SK-N-SH (cell line): ENCODE measurements at regions not wholly inside any gene's neighbourhood (a gene's known extent, or its start where the extent isn't known, plus 50 kb on each side); places are given as distances from the start of the nearest gene placed in this dataset.

Source experiments
- CTCF ChIA-PET: fragments of 300-600, 350-600 bp; formaldehyde crosslinking; extraction: SDS; loops from one replicate; lab custom pipeline; 2021; lab: Yijun Ruan, JAX
- POLR2A ChIA-PET: fragments of 350-600 bp; sonication (Branson Sonifier 250); formaldehyde crosslinking; extraction: SDS; loops from one replicate; lab custom pipeline; 2020; ENCODE audit warnings: antibody characterized with exemption, inconsistent platforms; lab: Yijun Ruan, JAX
- DNase-seq: peaks from one replicate; pipeline ENCODE4 v3.0.0; 2012
- H2AFZ ChIP-seq: fragments of 200-600 bp; sonication (generic); 2 replicates; pipeline ENCODE4 v1.8.1; 2016; ENCODE audit warnings: antibody characterized with exemption, mild to moderate bottlenecking, low read depth
- H3F3A ChIP-seq: fragments of 200-600 bp; sonication (generic); replicated peaks from 2 replicates; pipeline ENCODE3; 2016; ENCODE audit warnings: antibody characterized with exemption, mild to moderate bottlenecking; ENCODE audit not compliant: insufficient read depth
- H3K27ac ChIP-seq, 2 experiments: fragments of 200-500 bp in 1 of 2; fragments of 200-600 bp in 1 of 2; sonication (Bioruptor generic) in 1 of 2; sonication (generic), shearing (Covaris generic) in 1 of 2; 2 replicates each; pipeline versions ENCODE4 v1.5.1 to v1.6.1; 2014 to 2016; ENCODE audit warnings: low read depth in 2 of 2, inconsistent platforms in 1 of 2, low read length in 1 of 2, mild to moderate bottlenecking in 1 of 2, mixed read lengths in 1 of 2
- H3K27me3 ChIP-seq: fragments of 200-600 bp; sonication (generic), shearing (Covaris generic); 2 replicates; pipeline ENCODE4 v1.6.1; 2016; ENCODE audit warnings: mixed run types; ENCODE audit not compliant: insufficient read depth
- H3K36me3 ChIP-seq, 2 experiments: fragments of 200-500 bp in 1 of 2; fragments of 200-600 bp in 1 of 2; sonication (Bioruptor generic) in 1 of 2; sonication (generic) in 1 of 2; replicated peaks in 1 of 2; 2 replicates each; pipeline versions ENCODE3 to v1.5.1; 2014 to 2016; ENCODE audit warnings: low read length in 1 of 2, mild to moderate bottlenecking in 1 of 2; ENCODE audit not compliant: insufficient read depth in 2 of 2, control insufficient read depth in 1 of 2
- H3K4me1 ChIP-seq, 2 experiments: fragments of 200-500 bp in 1 of 2; fragments of 200-600 bp in 1 of 2; sonication (Bioruptor generic) in 1 of 2; sonication (generic), shearing (Covaris generic) in 1 of 2; 2 replicates each; pipeline versions ENCODE4 v1.5.1 to v1.6.1; 2014 to 2016; ENCODE audit warnings: low read depth in 1 of 2, low read length in 1 of 2, mixed run types in 1 of 2; ENCODE audit not compliant: insufficient read depth in 2 of 2, control insufficient read depth in 1 of 2
- H3K4me2 ChIP-seq: fragments of 200-600 bp; sonication (generic), shearing (Covaris generic); 2 replicates; pipeline ENCODE4 v1.6.1; 2017; ENCODE audit warnings: mixed run types
- H3K4me3 ChIP-seq, 2 experiments: fragments of 200-500 bp in 1 of 2; fragments of 200-600 bp in 1 of 2; sonication (Bioruptor generic) in 1 of 2; sonication (generic), shearing (Covaris generic) in 1 of 2; 2 replicates each; pipeline versions ENCODE4 v1.5.1 to v1.8.1; 2014 to 2016; ENCODE audit warnings: low read depth in 2 of 2, inconsistent platforms in 1 of 2, low read length in 1 of 2, mild to moderate bottlenecking in 1 of 2, mixed read lengths in 1 of 2, moderate library complexity in 1 of 2
- H3K79me2 ChIP-seq: fragments of 200-600 bp; sonication (generic); 2 replicates; pipeline ENCODE4 v1.8.1; 2017; ENCODE audit warnings: mild to moderate bottlenecking; ENCODE audit not compliant: insufficient read depth
- H3K9ac ChIP-seq: fragments of 200-600 bp; sonication (generic); 2 replicates; pipeline ENCODE4 v1.6.1; 2017; ENCODE audit warnings: mixed run types
- H3K9me2 ChIP-seq: fragments of 200-600 bp; sonication (generic); 2 replicates; pipeline ENCODE4 v1.6.1; 2017; ENCODE audit warnings: mixed run types
- H3K9me3 ChIP-seq: fragments of 200-600 bp; sonication (generic); 2 replicates; pipeline ENCODE4 v1.6.1; 2017; ENCODE audit warnings: mixed run types, mild to moderate bottlenecking, moderate library complexity
- H4K20me1 ChIP-seq: fragments of 200-600 bp; sonication (generic); 2 replicates; pipeline ENCODE4 v1.6.1; 2017; ENCODE audit warnings: mild to moderate bottlenecking, mixed run types; ENCODE audit not compliant: insufficient read depth
- ELF1 ChIP-seq: IDR thresholded peaks from 2 replicates; pipeline ENCODE4 v1.4.0; 2012
- EP300 ChIP-seq, 2 experiments: IDR thresholded peaks; 2 replicates each; pipeline versions ENCODE4 v1.4.0 to v1.6.1; 2012; ENCODE audit warnings: borderline replicate concordance in 1 of 2, low read depth in 1 of 2, low read length in 1 of 2
- EZH2phosphoT487 ChIP-seq: fragments of 200-600 bp; sonication (generic); IDR thresholded peaks from 2 replicates; pipeline ENCODE4 v1.6.1; 2017; ENCODE audit warnings: low read depth, mixed run types, mild to moderate bottlenecking, antibody characterized with exemption, moderate library complexity, borderline replicate concordance
- GABPA ChIP-seq: IDR thresholded peaks from 2 replicates; pipeline ENCODE4 v1.4.0; 2012; ENCODE audit warnings: low read depth, mild to moderate bottlenecking
- GATA2 ChIP-seq: sonication (generic); formaldehyde crosslinking; IDR thresholded peaks from 2 replicates; pipeline ENCODE4 v1.5.0; 2020; ENCODE audit warnings: mild to moderate bottlenecking, missing genetic modification reagents
- MEF2A ChIP-seq: IDR thresholded peaks from 2 replicates; pipeline ENCODE4 v1.4.0; 2012; ENCODE audit warnings: low read depth, borderline replicate concordance
- MXI1 ChIP-seq: IDR thresholded peaks from 2 replicates; pipeline ENCODE4 v1.6.1; 2012; ENCODE audit warnings: mild to moderate bottlenecking, low read depth, low read length, improper control_type of control experiment
- NRF1 ChIP-seq: IDR thresholded peaks from 2 replicates; pipeline ENCODE4 v1.6.1; 2012; ENCODE audit warnings: low read depth, mild to moderate bottlenecking, low read length
- PBX3 ChIP-seq: IDR thresholded peaks from 2 replicates; pipeline ENCODE4; 2012
- REST ChIP-seq: IDR thresholded peaks from 2 replicates; pipeline ENCODE4 v1.6.1; 2012; ENCODE audit warnings: mild to moderate bottlenecking, low read depth, low read length, moderate library complexity
- RXRA ChIP-seq: IDR thresholded peaks from 2 replicates; pipeline ENCODE4 v1.4.0; 2012; ENCODE audit warnings: low read depth, mild to moderate bottlenecking, borderline replicate concordance
- SIN3A ChIP-seq: IDR thresholded peaks from 2 replicates; pipeline ENCODE4 v1.6.1; 2012; ENCODE audit warnings: low read depth, mild to moderate bottlenecking, low read length, moderate library complexity, borderline replicate concordance
- SMC3 ChIP-seq: IDR thresholded peaks from 2 replicates; pipeline ENCODE4 v1.6.1; 2012; ENCODE audit warnings: low read depth, low read length, improper control_type of control experiment
- TCF12 ChIP-seq: IDR thresholded peaks from 2 replicates; pipeline ENCODE4 v1.4.0; 2012
- USF1 ChIP-seq: IDR thresholded peaks from 2 replicates; pipeline ENCODE4 v1.4.0; 2012; ENCODE audit warnings: low read depth, borderline replicate concordance
- WGBS: methylation state at CpG from one replicate; pipeline ENCODE4 v1.1.6; 2017; ENCODE audit warnings: low lambda C conversion rate; 5-methylcytosine and 5-hydroxymethylcytosine counted together
- TF ChIP-seq, protein P1 (sequence below): IDR thresholded peaks from 2 replicates; pipeline ENCODE4 v1.4.0; 2012; ENCODE audit warnings: low read depth
- TF ChIP-seq, protein P2 (sequence below): fragments of 150-350 bp; IDR thresholded peaks from 2 replicates; pipeline ENCODE4 v1.6.1; 2016; ENCODE audit warnings: mild to moderate bottlenecking, low read depth, low read length

GRCh38 chr16:51753467-51754127, 602.5 kb upstream of the SALL1 start:
- POLR2A ChIA-PET: no interaction called here
- no peaks in the 10 kb centered on the region for H4K20me1 ChIP-seq
- CTCF ChIA-PET: interaction anchor here (0.7 to 1.8 kb wide), 2 partner anchors 12 to 286 kb away, joined by 3 to 6 read pairs; no protein-coding TSS in a partner anchor
- no peak for DNase-seq
- H3K36me3 ChIP-seq: no peaks in the 10 kb centered on the region
- H3K9ac ChIP-seq: no peak overlapping the region
- no peak overlapping the region for H2AFZ ChIP-seq
- WGBS: 18% methylated on average over 1 of the region's 1 CpG
- no peak overlapping the region for H3K4me2 ChIP-seq
- no peaks in the 10 kb centered on the region for H3K27me3 ChIP-seq
- peaks cover 0 to 40% of the 10 kb centered on the region in 2 experiments; a peak in 2 of 4 replicates for H3K4me1 ChIP-seq
- H3K4me3 ChIP-seq: no peak overlapping the region
- H3F3A ChIP-seq: no peaks in the 10 kb centered on the region
- no peaks in the 10 kb centered on the region for H3K9me2 ChIP-seq
- TF ChIP-seq GATA2 (peak; percentile 58), TCF12 (no peak), EP300 (IDR thresholded peaks at IDR 0.05; ENCODE audit: borderline replicate concordance in 1 of 2, low read depth in 1 of 2, low read length in 1 of 2) (peak in 1 of 2 experiments; percentile 38; a peak in 1 of 4 replicates)
- TF ChIP-seq, all 33 proteins: peak for 2
- H3K27ac ChIP-seq: no peak overlapping the region; a peak in 1 of 4 replicates
- no peaks in the 10 kb centered on the region for H3K9me3 ChIP-seq
- H3K79me2 ChIP-seq: no peaks in the 10 kb centered on the region

DNA sequence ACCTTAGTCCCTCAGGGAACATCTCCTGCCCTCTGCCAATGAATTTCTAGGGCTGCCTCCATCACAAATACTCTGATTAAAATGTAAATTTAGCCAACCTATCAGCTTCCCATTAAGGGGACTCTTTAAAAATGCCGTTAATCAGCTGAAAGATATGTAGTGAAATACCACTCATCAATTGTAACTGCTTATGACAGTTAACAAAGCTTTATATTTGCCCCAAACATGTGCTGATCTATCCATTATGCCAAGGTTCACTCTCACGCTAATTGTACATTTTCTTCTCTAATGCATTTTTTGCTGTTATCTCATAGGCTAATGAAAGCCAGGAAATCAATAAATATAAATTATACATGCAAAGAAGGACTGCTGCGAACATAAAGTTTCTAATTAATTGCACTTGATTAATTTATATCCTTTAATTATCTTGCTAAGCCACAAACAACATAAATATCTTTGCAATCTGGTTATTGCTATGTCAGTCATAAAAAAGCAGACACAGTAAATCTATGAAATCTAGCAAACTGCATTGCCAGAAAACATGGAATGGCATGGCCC, 601.4 kb upstream of the SALL1 start:
- Histone ChIP-seq H2AFZ (no peak overlapping the region), H3K9me2 (no peaks in the 10 kb centered on the region), H3K4me1 (peaks cover 0 to 32% of the 10 kb centered on the region in 2 experiments; a peak in 2 of 4 replicates), H3K9me3 (no peaks in the 10 kb centered on the region), H3K4me2 (no peak overlapping the region), H4K20me1 (no peaks in the 10 kb centered on the region), H3K9ac (no peak overlapping the region), H3K79me2 (no peaks in the 10 kb centered on the region), H3F3A (no peaks in the 10 kb centered on the region), H3K36me3 (no peaks in the 10 kb centered on the region), H3K4me3 (no peak overlapping the region), H3K27ac (no peak overlapping the region), H3K27me3 (no peaks in the 10 kb centered on the region)
- 36% methylated on average over 3 of the region's 3 CpGs for WGBS
- ChIA-PET CTCF (interaction anchor here (1.5 to 1.8 kb wide), 2 partner anchors 9 to 10 kb away, joined by 4 to 6 read pairs; no protein-coding TSS in a partner anchor), POLR2A (no interaction called here)
- no peak for DNase-seq
- TF ChIP-seq NRF1: no peak
- no peak for TF ChIP-seq RXRA
- no peak for TF ChIP-seq EZH2phosphoT487
- peak in 1 of 2 experiments; percentile 79; a peak in 1 of 4 replicates for TF ChIP-seq EP300 (IDR thresholded peaks at IDR 0.05; ENCODE audit: borderline replicate concordance in 1 of 2, low read depth in 1 of 2, low read length in 1 of 2)
- no peak for TF ChIP-seq SIN3A
- TF ChIP-seq PBX3: no peak
- no peak for TF ChIP-seq GABPA
- no peak for TF ChIP-seq SMC3
- 0 out of 2 replicates have a peak, but pooled peaks have one; percentile 21 for TF ChIP-seq MXI1
- TF ChIP-seq TCF12: no peak
- no peak for TF ChIP-seq ELF1
- TF ChIP-seq MEF2A: no peak
- peak; percentile 41 for TF ChIP-seq GATA2
- TF ChIP-seq, protein P1, sequence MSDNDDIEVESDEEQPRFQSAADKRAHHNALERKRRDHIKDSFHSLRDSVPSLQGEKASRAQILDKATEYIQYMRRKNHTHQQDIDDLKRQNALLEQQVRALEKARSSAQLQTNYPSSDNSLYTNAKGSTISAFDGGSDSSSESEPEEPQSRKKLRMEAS: no peak
- no peak for TF ChIP-seq REST
- TF ChIP-seq, protein P2, sequence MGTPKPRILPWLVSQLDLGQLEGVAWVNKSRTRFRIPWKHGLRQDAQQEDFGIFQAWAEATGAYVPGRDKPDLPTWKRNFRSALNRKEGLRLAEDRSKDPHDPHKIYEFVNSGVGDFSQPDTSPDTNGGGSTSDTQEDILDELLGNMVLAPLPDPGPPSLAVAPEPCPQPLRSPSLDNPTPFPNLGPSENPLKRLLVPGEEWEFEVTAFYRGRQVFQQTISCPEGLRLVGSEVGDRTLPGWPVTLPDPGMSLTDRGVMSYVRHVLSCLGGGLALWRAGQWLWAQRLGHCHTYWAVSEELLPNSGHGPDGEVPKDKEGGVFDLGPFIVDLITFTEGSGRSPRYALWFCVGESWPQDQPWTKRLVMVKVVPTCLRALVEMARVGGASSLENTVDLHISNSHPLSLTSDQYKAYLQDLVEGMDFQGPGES: no peak
- no peak for TF ChIP-seq USF1
